Caco-2 (cell line): ENCODE measurements at regions not wholly inside any gene's neighbourhood (a gene's known extent, or its start where the extent isn't known, plus 50 kb on each side); places are given as distances from the start of the nearest gene placed in this dataset.

Experiments
- BruUV-seq: library from RNA; stranded (reverse); fragments of 400-500 nt; replicated peaks from 2 replicates; lab custom pipeline; 2021; lab: Mats Ljungman, UMichigan
- CTCF ChIA-PET: fragments of 300-600 bp; sonication (Branson Sonifier 250); formaldehyde crosslinking; loops from one replicate; lab custom pipeline; 2022; ENCODE audit warnings: antibody characterized with exemption; lab: Charles Lee
- POLR2A ChIA-PET: fragments of 300-600 bp; sonication (Branson Sonifier 250); formaldehyde crosslinking; loops from one replicate; lab custom pipeline; 2022; ENCODE audit warnings: antibody characterized with exemption; lab: Charles Lee
- DNase-seq, 2 experiments: peaks; one replicate each; pipeline versions ENCODE4 v3.0.0 to v3.0.0-alpha.2; 2020 to 2022
- H3K27me3 ChIP-seq: replicated peaks from 2 replicates; pipeline ENCODE4 v1.6.0; 2011; ENCODE audit warnings: low read length; ENCODE audit not compliant: control insufficient read depth, insufficient read depth
- H3K36me3 ChIP-seq: 2 replicates; pipeline ENCODE4 v1.5.1; 2011; ENCODE audit warnings: low read length; ENCODE audit not compliant: control insufficient read depth, insufficient read depth
- H3K4me1 ChIP-seq: fragments of 250-450 bp; sonication (Bioruptor Pico); 2 replicates; pipeline ENCODE4 v1.5.1; 2020; ENCODE audit warnings: mild to moderate bottlenecking
- H3K4me3 ChIP-seq: 2 replicates; pipeline ENCODE4 v1.5.1; 2011; ENCODE audit warnings: low read depth, mild to moderate bottlenecking, control low read depth, low read length
- H3K9me3 ChIP-seq: fragments of 250-450 bp; sonication (Bioruptor Pico); 2 replicates; pipeline ENCODE4 v1.5.1; 2020; ENCODE audit warnings: mild to moderate bottlenecking, moderate library complexity
- H3K27ac Mint-ChIP-seq: one replicate; pipeline ENCODE4 v1.8.0; 2022; ENCODE audit warnings: mixed read lengths; ENCODE audit not compliant: unreplicated experiment
- H3K27me3 Mint-ChIP-seq: one replicate; pipeline ENCODE4 v1.8.0; 2022; ENCODE audit warnings: mixed read lengths; ENCODE audit not compliant: insufficient read depth, unreplicated experiment
- H3K36me3 Mint-ChIP-seq: one replicate; pipeline ENCODE4 v1.8.0; 2022; ENCODE audit warnings: mild to moderate bottlenecking, mixed read lengths; ENCODE audit not compliant: insufficient read depth, unreplicated experiment
- H3K4me1 Mint-ChIP-seq: one replicate; pipeline ENCODE4 v1.8.0; 2022; ENCODE audit warnings: low read depth, mixed read lengths; ENCODE audit not compliant: unreplicated experiment
- H3K4me3 Mint-ChIP-seq: one replicate; pipeline ENCODE4 v1.8.0; 2022; ENCODE audit warnings: mild to moderate bottlenecking, moderate library complexity, mixed read lengths; ENCODE audit not compliant: unreplicated experiment
- H3K9me3 Mint-ChIP-seq: one replicate; pipeline ENCODE4 v1.8.0; 2022; ENCODE audit warnings: mixed read lengths; ENCODE audit not compliant: unreplicated experiment
- intact Hi-C: fragments of 100-400 bp; cut with micrococcal nuclease; formaldehyde crosslinking; loops from one replicate; pipeline ENCODE4 v1.10.0; 2022; ENCODE audit not compliant: unreplicated experiment
- TF ChIP-seq, protein P1 (sequence below), 2 experiments: fragments of 200-600 bp in 1 of 2; IDR thresholded peaks; 1 replicate in 1 of 2; 2 replicates in 1 of 2; pipeline versions ENCODE4 v1.5.1 to v1.8.0; 2011 to 2022; ENCODE audit warnings: antibody characterized with exemption in 1 of 2, control low read depth in 1 of 2, inconsistent platforms in 1 of 2, low read depth in 1 of 2, low read length in 1 of 2, mild to moderate bottlenecking in 1 of 2, moderate library complexity in 1 of 2; ENCODE audit not compliant: insufficient read depth in 1 of 2, severe bottlenecking in 1 of 2, unreplicated experiment in 1 of 2

DNA sequence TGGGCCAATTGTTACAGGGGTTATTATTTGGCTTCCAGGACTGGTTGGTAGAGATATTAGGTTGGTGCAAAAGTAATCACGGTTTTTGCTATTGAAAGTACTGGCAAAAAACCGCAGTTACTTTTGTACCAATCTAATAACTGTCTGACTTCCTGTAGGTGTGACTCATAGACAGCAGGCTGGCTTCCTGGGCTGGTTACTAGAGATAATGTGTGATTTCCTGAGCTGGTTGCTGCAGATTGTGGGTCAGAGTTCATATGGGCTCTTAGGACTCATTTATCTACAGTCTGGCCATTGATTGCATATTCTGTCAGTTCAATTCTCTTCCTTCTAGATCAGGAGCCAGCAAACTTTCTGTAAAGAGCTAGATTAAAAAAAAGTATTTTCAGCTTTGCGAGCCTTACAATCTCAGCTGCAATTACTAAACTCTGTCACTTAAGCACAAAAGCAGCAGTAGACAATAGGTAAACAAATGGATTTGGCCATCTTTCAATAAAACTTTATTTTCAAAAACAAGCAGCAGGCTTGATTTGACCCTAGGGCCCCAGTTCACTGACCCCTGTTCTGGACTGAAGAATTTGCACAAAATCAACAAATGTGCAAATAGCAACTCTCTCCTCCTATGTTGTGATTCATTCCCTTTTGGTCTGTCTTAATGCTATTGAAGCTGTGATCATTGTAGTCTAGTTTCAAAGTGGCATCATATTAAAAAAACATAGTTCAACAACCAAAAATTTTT lies 50.8 kb upstream of the BOD1L1 start:
- no peak for DNase-seq
- H3K36me3 ChIP-seq, result no peaks in the 10 kb centered on the region
- Mint-ChIP-seq H3K4me1 (no peaks in the 10 kb centered on the region), H3K27ac (no peak overlapping the region), H3K27me3 (no peaks in the 10 kb centered on the region), H3K4me3 (no peak overlapping the region), H3K9me3 (peaks cover 10% of the 10 kb centered on the region), H3K36me3 (no peaks in the 10 kb centered on the region)
- no TSS peak for BruUV-seq
- no peaks in the 10 kb centered on the region for H3K9me3 ChIP-seq
- intact Hi-C loops, result no loop called here
- CTCF ChIA-PET, result no interaction called here
- TF ChIP-seq, protein P1, sequence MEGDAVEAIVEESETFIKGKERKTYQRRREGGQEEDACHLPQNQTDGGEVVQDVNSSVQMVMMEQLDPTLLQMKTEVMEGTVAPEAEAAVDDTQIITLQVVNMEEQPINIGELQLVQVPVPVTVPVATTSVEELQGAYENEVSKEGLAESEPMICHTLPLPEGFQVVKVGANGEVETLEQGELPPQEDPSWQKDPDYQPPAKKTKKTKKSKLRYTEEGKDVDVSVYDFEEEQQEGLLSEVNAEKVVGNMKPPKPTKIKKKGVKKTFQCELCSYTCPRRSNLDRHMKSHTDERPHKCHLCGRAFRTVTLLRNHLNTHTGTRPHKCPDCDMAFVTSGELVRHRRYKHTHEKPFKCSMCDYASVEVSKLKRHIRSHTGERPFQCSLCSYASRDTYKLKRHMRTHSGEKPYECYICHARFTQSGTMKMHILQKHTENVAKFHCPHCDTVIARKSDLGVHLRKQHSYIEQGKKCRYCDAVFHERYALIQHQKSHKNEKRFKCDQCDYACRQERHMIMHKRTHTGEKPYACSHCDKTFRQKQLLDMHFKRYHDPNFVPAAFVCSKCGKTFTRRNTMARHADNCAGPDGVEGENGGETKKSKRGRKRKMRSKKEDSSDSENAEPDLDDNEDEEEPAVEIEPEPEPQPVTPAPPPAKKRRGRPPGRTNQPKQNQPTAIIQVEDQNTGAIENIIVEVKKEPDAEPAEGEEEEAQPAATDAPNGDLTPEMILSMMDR (IDR thresholded peaks at IDR 0.05; ENCODE audit: insufficient read depth in 1 of 2, low read depth in 1 of 2, low read length in 1 of 2, severe bottlenecking in 1 of 2, unreplicated experiment in 1 of 2), result no peak
- no peak overlapping the region for H3K4me3 ChIP-seq
- H3K4me1 ChIP-seq, result no peaks in the 10 kb centered on the region
- POLR2A ChIA-PET, result no interaction called here
- no peaks in the 10 kb centered on the region for H3K27me3 ChIP-seq

DNA sequence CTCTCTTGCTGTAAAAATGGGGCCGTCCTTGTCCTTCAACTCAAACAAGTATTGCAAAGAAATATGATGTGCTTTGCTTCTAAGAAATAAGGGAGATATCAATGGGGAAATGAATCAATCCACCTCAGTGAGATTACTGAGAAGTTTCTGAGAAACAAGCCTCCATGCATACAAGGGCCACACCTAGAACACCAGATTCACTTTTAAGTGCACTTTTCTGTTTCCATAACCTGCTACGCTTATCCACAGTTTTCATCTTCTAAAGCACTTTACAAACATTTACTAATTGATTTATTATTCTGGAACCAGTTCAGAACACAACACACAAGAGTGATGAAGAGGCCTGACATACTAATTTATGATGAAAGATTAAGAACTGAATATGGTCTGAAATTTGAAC lies 54.0 kb upstream of the BOD1L1 start:
- CTCF ChIA-PET, result no interaction called here
- H3K4me3 Mint-ChIP-seq, result no peak overlapping the region

DNA sequence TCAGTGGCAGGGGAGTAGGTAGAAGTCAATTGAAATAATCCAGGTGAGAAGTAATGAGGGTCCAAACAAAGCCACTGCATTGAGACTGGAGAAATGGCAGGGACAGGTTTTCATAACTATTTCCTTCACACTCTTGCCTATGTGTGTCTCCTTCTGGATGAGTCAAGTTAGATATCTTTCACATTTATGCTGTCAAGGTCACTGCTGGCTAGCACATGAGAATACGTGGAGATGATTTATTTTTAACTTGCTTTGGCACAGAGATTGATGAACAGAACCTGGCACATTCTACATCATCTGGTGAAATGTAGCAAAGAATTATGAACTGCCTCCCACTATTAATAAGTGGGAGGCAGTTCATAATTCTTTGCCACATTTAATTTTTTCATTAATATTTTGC lies 66.7 kb upstream of the BOD1L1 start:
- no peaks in the 10 kb centered on the region for H3K4me1 Mint-ChIP-seq
- ChIA-PET CTCF (no interaction called here), POLR2A (no interaction called here)
- H3K27me3 Mint-ChIP-seq, result no peaks in the 10 kb centered on the region
- H3K9me3 Mint-ChIP-seq, result peaks cover 17% of the 10 kb centered on the region
- Histone ChIP-seq H3K27me3 (no peaks in the 10 kb centered on the region), H3K4me1 (no peaks in the 10 kb centered on the region), H3K4me3 (no peak overlapping the region), H3K9me3 (no peaks in the 10 kb centered on the region), H3K36me3 (no peaks in the 10 kb centered on the region)
- H3K27ac Mint-ChIP-seq, result no peak overlapping the region
- no peaks in the 10 kb centered on the region for H3K36me3 Mint-ChIP-seq
- no peak overlapping the region for H3K4me3 Mint-ChIP-seq
- no peak for DNase-seq
- BruUV-seq, result no TSS peak
- TF ChIP-seq, protein P1 (IDR thresholded peaks at IDR 0.05; ENCODE audit: insufficient read depth in 1 of 2, low read depth in 1 of 2, low read length in 1 of 2, severe bottlenecking in 1 of 2, unreplicated experiment in 1 of 2), result no peak
- intact Hi-C loops, result no loop called here

More for the DNA sequence above, 54.0 kb upstream of the BOD1L1 start:
- Histone ChIP-seq H3K4me1 (no peaks in the 10 kb centered on the region), H3K27me3 (no peaks in the 10 kb centered on the region), H3K9me3 (no peaks in the 10 kb centered on the region), H3K4me3 (no peak overlapping the region), H3K36me3 (no peaks in the 10 kb centered on the region)
- POLR2A ChIA-PET, result no interaction called here
- Mint-ChIP-seq H3K9me3 (peaks cover 20% of the 10 kb centered on the region), H3K27me3 (peaks cover 3% of the 10 kb centered on the region), H3K4me1 (no peaks in the 10 kb centered on the region), H3K36me3 (no peaks in the 10 kb centered on the region), H3K27ac (no peak overlapping the region)
- no TSS peak for BruUV-seq
- intact Hi-C loops, result no loop called here
- TF ChIP-seq, protein P1 (IDR thresholded peaks at IDR 0.05; ENCODE audit: insufficient read depth in 1 of 2, low read depth in 1 of 2, low read length in 1 of 2, severe bottlenecking in 1 of 2, unreplicated experiment in 1 of 2), result no peak
- no peak for DNase-seq
